Islet precursor cell (in vitro differentiated cells): ENCODE measurements at regions not wholly inside any gene's neighbourhood (a gene's known extent, or its start where the extent isn't known, plus 50 kb on each side); places are given as distances from the start of the nearest gene placed in this dataset.

Source experiments
- DNase-seq: peaks from one replicate; pipeline ENCODE4 v3.0.0-alpha.2; 2018

GRCh38 chr2:221817878-221818277 is 245.8 kb upstream of the EPHA4 start:
- no peak for DNase-seq

GRCh38 chr2:221817052-221817451 is 244.9 kb upstream of the EPHA4 start:
- no peak for DNase-seq

- DNase-seq: no peak
Measured at GRCh38 chr2:221816566-221816965, 244.5 kb upstream of the EPHA4 start.

GRCh38 chr2:221810650-221811049 is 238.5 kb upstream of the EPHA4 start:
- DNase-seq: no peak

- no peak for DNase-seq
Measured at GRCh38 chr2:221810245-221810644, 238.1 kb upstream of the EPHA4 start.

GRCh38 chr2:221808488-221808887 is 236.4 kb upstream of the EPHA4 start:
- no peak for DNase-seq

- DNase-seq: no peak
Measured at GRCh38 chr2:221807706-221808105, 235.6 kb upstream of the EPHA4 start.

GRCh38 chr2:221802089-221802488 is 230.0 kb upstream of the EPHA4 start:
- DNase-seq: no peak

- DNase-seq: peak; percentile 70
Measured at GRCh38 chr2:221792971-221793521, 220.9 kb upstream of the EPHA4 start.

GRCh38 chr2:221791844-221792243 is 219.7 kb upstream of the EPHA4 start:
- DNase-seq: no peak

GRCh38 chr2:221787561-221787960 is 215.5 kb upstream of the EPHA4 start:
- DNase-seq: no peak

GRCh38 chr2:221786297-221786926 is 214.3 kb upstream of the EPHA4 start:
- no peak for DNase-seq

- no peak for DNase-seq
Measured at GRCh38 chr2:221780281-221780688, 208.2 kb upstream of the EPHA4 start.

- peak; percentile 55 for DNase-seq
Measured at GRCh38 chr2:221779614-221780067, 207.5 kb upstream of the EPHA4 start.

- no peak for DNase-seq
Measured at GRCh38 chr2:221778025-221778424, 205.9 kb upstream of the EPHA4 start.

GRCh38 chr2:221777119-221777518 is 205.0 kb upstream of the EPHA4 start:
- no peak for DNase-seq

GRCh38 chr2:221775096-221775495 is 203.0 kb upstream of the EPHA4 start:
- no peak for DNase-seq

GRCh38 chr2:221774136-221774535 is 202.0 kb upstream of the EPHA4 start:
- DNase-seq: no peak

- DNase-seq: no peak
Measured at GRCh38 chr2:221771297-221771696, 199.2 kb upstream of the EPHA4 start.

GRCh38 chr2:221767106-221768012 is 195.3 kb upstream of the EPHA4 start:
- peak; percentile 65 for DNase-seq

- peak; percentile 79 for DNase-seq
Measured at GRCh38 chr2:221762496-221762895, 190.4 kb upstream of the EPHA4 start.

- DNase-seq: no peak
Measured at GRCh38 chr2:221761260-221761659, 189.2 kb upstream of the EPHA4 start.

- DNase-seq: no peak
Measured at GRCh38 chr2:221758076-221758475, 186.0 kb upstream of the EPHA4 start.

- DNase-seq: no peak
Measured at GRCh38 chr2:221753401-221753800, 181.3 kb upstream of the EPHA4 start.
